IMR-90 (cell line): ENCODE measurements at regions not wholly inside any gene's neighbourhood (a gene's known extent, or its start where the extent isn't known, plus 50 kb on each side); places are given as distances from the start of the nearest gene placed in this dataset.

Experiments used
- ATAC-seq: fragments of 200-7000 bp; cut with Tn5 transposase; 2 replicates; pipeline ENCODE4 v1.9.1; 2020; ENCODE audit warnings: low read depth, mild to moderate bottlenecking, moderate library complexity
- BruUV-seq: library from RNA; stranded (reverse); fragments of 400-500 nt; replicated peaks from 2 replicates; lab custom pipeline; 2021; lab: Mats Ljungman, UMichigan
- CTCF ChIA-PET: fragments of 300-600 bp; formaldehyde crosslinking; extraction: SDS; loops from one replicate; lab custom pipeline; 2021; ENCODE audit warnings: antibody characterized with exemption; lab: Yijun Ruan, JAX
- POLR2A ChIA-PET: fragments of 300-600 bp; sonication (Branson Sonifier 250); formaldehyde crosslinking; loops from one replicate; lab custom pipeline; 2022; ENCODE audit warnings: antibody characterized with exemption; ENCODE audit not compliant: unreplicated experiment; lab: Charles Lee
- DNase-seq: peaks from one replicate; pipeline ENCODE4 v3.0.0; 2013
- H2AFZ ChIP-seq: replicated peaks from 2 replicates; pipeline ENCODE3; 2013; ENCODE audit warnings: low read length, mild to moderate bottlenecking; ENCODE audit not compliant: poor library complexity
- H2AK5ac ChIP-seq: 2 replicates; pipeline ENCODE4 v1.6.1; 2013; ENCODE audit warnings: low read depth, low read length, inconsistent platforms
- H2AK9ac ChIP-seq: replicated peaks from 2 replicates; pipeline ENCODE3; 2013; ENCODE audit warnings: mild to moderate bottlenecking, low read depth, low read length, moderate library complexity; ENCODE audit not compliant: poor library complexity
- H2BK120ac ChIP-seq: 2 replicates; pipeline ENCODE4 v1.6.1; 2013; ENCODE audit warnings: low read depth, low read length, inconsistent platforms
- H2BK15ac ChIP-seq: 3 replicates; pipeline ENCODE4 v1.6.1; 2013; ENCODE audit warnings: low read depth, low read length, inconsistent platforms
- H2BK20ac ChIP-seq: 2 replicates; pipeline ENCODE4 v1.6.1; 2013; ENCODE audit warnings: low read depth, mild to moderate bottlenecking, inconsistent platforms, low read length, moderate library complexity
- H2BK5ac ChIP-seq: 2 replicates; pipeline ENCODE4 v1.6.1; 2013; ENCODE audit warnings: mild to moderate bottlenecking, low read depth, low read length, inconsistent platforms; ENCODE audit not compliant: poor library complexity, severe bottlenecking
- H3K14ac ChIP-seq: replicated peaks from 2 replicates; pipeline ENCODE4 v1.6.1; 2013; ENCODE audit warnings: low read depth, low read length, inconsistent platforms
- H3K18ac ChIP-seq: 2 replicates; pipeline ENCODE4 v1.6.1; 2013; ENCODE audit warnings: low read depth, low read length, control low read depth
- H3K23ac ChIP-seq: 2 replicates; pipeline ENCODE4 v1.6.1; 2013; ENCODE audit warnings: low read depth, low read length, inconsistent platforms
- H3K27ac ChIP-seq: 2 replicates; pipeline ENCODE4 v1.5.1; 2013; ENCODE audit warnings: mild to moderate bottlenecking, control low read depth, low read length; ENCODE audit not compliant: insufficient read depth
- H3K27me3 ChIP-seq: 2 replicates; pipeline ENCODE4 v1.6.1; 2013; ENCODE audit warnings: low read length; ENCODE audit not compliant: control insufficient read depth, insufficient read depth
- H3K36me3 ChIP-seq: 2 replicates; pipeline ENCODE4 v1.6.1; 2013; ENCODE audit warnings: low read length, mixed read lengths; ENCODE audit not compliant: control insufficient read depth, insufficient read depth
- H3K4ac ChIP-seq: 2 replicates; pipeline ENCODE4 v1.6.1; 2013; ENCODE audit warnings: low read depth, low read length, inconsistent platforms
- H3K4me1 ChIP-seq: 2 replicates; pipeline ENCODE4 v1.6.1; 2013; ENCODE audit warnings: low read length, mixed read lengths; ENCODE audit not compliant: control insufficient read depth, insufficient read depth
- H3K4me2 ChIP-seq: 2 replicates; pipeline ENCODE4 v1.6.1; 2013; ENCODE audit warnings: low read depth, mild to moderate bottlenecking, control low read depth, low read length, moderate library complexity
- H3K4me3 ChIP-seq: 2 replicates; pipeline ENCODE4 v1.5.1; 2013; ENCODE audit warnings: low read depth, mild to moderate bottlenecking, control low read depth, low read length, moderate library complexity; ENCODE audit not compliant: insufficient read depth
- H3K56ac ChIP-seq: 2 replicates; pipeline ENCODE4 v1.6.1; 2013; ENCODE audit warnings: low read length, inconsistent platforms; ENCODE audit not compliant: insufficient read depth; ENCODE audit errors: extremely low read depth
- H3K79me1 ChIP-seq, 2 experiments: 2 replicates each; pipeline ENCODE4 v1.6.1; 2013; ENCODE audit warnings: low read length in 2 of 2, inconsistent platforms in 1 of 2, low read depth in 1 of 2
- H3K9ac ChIP-seq: 2 replicates; pipeline ENCODE4 v1.6.1; 2013; ENCODE audit warnings: low read depth, low read length, control low read depth
- H3K9me1 ChIP-seq: 2 replicates; pipeline ENCODE4 v1.6.1; 2013; ENCODE audit warnings: low read length, inconsistent platforms; ENCODE audit not compliant: insufficient read depth
- H3K9me3 ChIP-seq: 2 replicates; pipeline ENCODE4 v1.6.1; 2013; ENCODE audit warnings: low read length; ENCODE audit not compliant: control insufficient read depth, insufficient read depth
- H4K20me1 ChIP-seq: 2 replicates; pipeline ENCODE4 v1.6.1; 2013; ENCODE audit warnings: low read length, inconsistent platforms; ENCODE audit not compliant: insufficient read depth
- H4K5ac ChIP-seq: 2 replicates; pipeline ENCODE4 v1.6.1; 2013; ENCODE audit warnings: mild to moderate bottlenecking, low read depth, low read length, control low read depth
- H4K8ac ChIP-seq, 2 experiments: 2 replicates each; pipeline ENCODE4 v1.6.1; 2013; ENCODE audit warnings: low read depth in 2 of 2, low read length in 2 of 2, control low read depth in 1 of 2, inconsistent platforms in 1 of 2
- H4K91ac ChIP-seq: 2 replicates; pipeline ENCODE4 v1.6.1; 2013; ENCODE audit warnings: low read depth, low read length, inconsistent platforms; ENCODE audit not compliant: insufficient read depth
- BHLHE40 ChIP-seq: fragments of 150-350 bp; IDR thresholded peaks from 2 replicates; pipeline ENCODE4 v1.6.1; 2016; ENCODE audit warnings: mild to moderate bottlenecking, low read depth, low read length
- CEBPB ChIP-seq: IDR thresholded peaks from 2 replicates; pipeline ENCODE4 v1.6.1; 2012; ENCODE audit warnings: low read depth, low read length, improper control_type of control experiment
- CHD1 ChIP-seq: IDR thresholded peaks from 2 replicates; pipeline ENCODE4 v1.6.1; 2012; ENCODE audit warnings: low read depth, low read length, improper control_type of control experiment
- FOS ChIP-seq: fragments of 150-350 bp; IDR thresholded peaks from 2 replicates; pipeline ENCODE4 v1.6.1; 2016; ENCODE audit warnings: low read depth, low read length
- MAFK ChIP-seq: IDR thresholded peaks from 2 replicates; pipeline ENCODE4 v1.6.1; 2012; ENCODE audit warnings: low read depth, low read length, improper control_type of control experiment
- MAZ ChIP-seq: IDR thresholded peaks from 2 replicates; pipeline ENCODE4 v1.6.1; 2012; ENCODE audit warnings: low read depth, mild to moderate bottlenecking, low read length, improper control_type of control experiment, moderate library complexity, borderline replicate concordance
- MXI1 ChIP-seq: IDR thresholded peaks from 2 replicates; pipeline ENCODE4 v1.6.1; 2012; ENCODE audit warnings: low read depth, mild to moderate bottlenecking, low read length, moderate library complexity, borderline replicate concordance
- NFE2L2 ChIP-seq: fragments of 150-350 bp; IDR thresholded peaks from 2 replicates; pipeline ENCODE4 v1.6.1; 2016; ENCODE audit warnings: low read depth, mild to moderate bottlenecking, low read length
- POLR2A ChIP-seq: IDR thresholded peaks from 2 replicates; pipeline ENCODE4 v1.6.1; 2012; ENCODE audit warnings: mild to moderate bottlenecking, low read depth, low read length
- RAD21 ChIP-seq: IDR thresholded peaks from 2 replicates; pipeline ENCODE4 v1.6.1; 2012; ENCODE audit warnings: low read length, improper control_type of control experiment
- RCOR1 ChIP-seq: IDR thresholded peaks from 2 replicates; pipeline ENCODE4 v1.6.1; 2012; ENCODE audit warnings: mild to moderate bottlenecking, low read length, improper control_type of control experiment; ENCODE audit not compliant: insufficient replicate concordance
- RFX5 ChIP-seq: IDR thresholded peaks from 2 replicates; pipeline ENCODE4 v1.8.0; 2012; ENCODE audit warnings: low read depth, mild to moderate bottlenecking, low read length, moderate library complexity
- SMC3 ChIP-seq: fragments of 150-350 bp; IDR thresholded peaks from 2 replicates; pipeline ENCODE4 v1.6.1; 2016; ENCODE audit warnings: low read depth, mild to moderate bottlenecking, antibody characterized with exemption, low read length, moderate library complexity
- WGBS, 2 experiments: methylation state at CpG; one replicate each; pipeline versions ENCODE4 v1.1.5 to v1.1.7; 2013; ENCODE audit warnings: missing lambda C conversion rate in 2 of 2; ENCODE audit not compliant: insufficient read length in 1 of 2; ENCODE audit errors: extremely low coverage in 2 of 2; 5-methylcytosine and 5-hydroxymethylcytosine counted together
- dilution Hi-C: fragments of 300-500 bp; cut with HindIII; formaldehyde crosslinking; loops from one replicate; pipeline ENCODE4 v1.14.3; 2018; ENCODE audit warnings: low sequenced_read_pairs; ENCODE audit not compliant: unreplicated experiment
- in situ Hi-C: fragments of 300-500 bp; cut with MboI; formaldehyde crosslinking; loops from 3 replicates; pipeline ENCODE4 v1.14.3; 2019; ENCODE audit warnings: low sequenced_read_pairs, inconsistent platforms, mixed read lengths
- intact Hi-C: fragments of 100-400 bp; cut with micrococcal nuclease; formaldehyde crosslinking; loops from 2 replicates; pipeline ENCODE4 v1.10.0; 2022
- TF ChIP-seq, protein P1 (sequence below): fragments of 150-350 bp; IDR thresholded peaks from 2 replicates; pipeline ENCODE4 v1.6.1; 2017; ENCODE audit warnings: mild to moderate bottlenecking, antibody characterized with exemption, low read length, low read depth
- TF ChIP-seq, protein P2 (sequence below): fragments of 150-350 bp; IDR thresholded peaks from 2 replicates; pipeline ENCODE4 v1.6.1; 2016; ENCODE audit warnings: low read depth, mild to moderate bottlenecking, low read length, moderate library complexity, borderline replicate concordance
- TF ChIP-seq, protein P3 (sequence below): conservative IDR thresholded peaks from 2 replicates; pipeline ENCODE4 v1.5.1; 2012; ENCODE audit warnings: mild to moderate bottlenecking, low read depth, low read length, improper control_type of control experiment

- H2AK9ac ChIP-seq = no peak overlapping the region
- H3K36me3 ChIP-seq = no peaks in the 10 kb centered on the region
- H2BK120ac ChIP-seq = no peak overlapping the region
- no peak overlapping the region for H2BK20ac ChIP-seq
- no peaks in the 10 kb centered on the region for H3K27me3 ChIP-seq
- H2BK15ac ChIP-seq = no peak overlapping the region
- no peak overlapping the region for H4K5ac ChIP-seq
- H3K9me1 ChIP-seq = no peaks in the 10 kb centered on the region
- H3K23ac ChIP-seq = no peak overlapping the region
- no peak overlapping the region for H3K14ac ChIP-seq
- POLR2A ChIA-PET = no interaction called here
- DNase-seq (no peak), ATAC-seq (no peak)
- no peak overlapping the region for H3K4me3 ChIP-seq
- H3K9me3 ChIP-seq = no peaks in the 10 kb centered on the region
- in situ Hi-C loops (no loop called here), intact Hi-C loops (no loop called here), dilution Hi-C loops (no loop called here)
- no peak overlapping the region for H3K56ac ChIP-seq
- TF ChIP-seq MAFK (no peak), NFE2L2 (no peak), CEBPB (no peak), CHD1 (no peak), RFX5 (no peak), FOS (no peak), POLR2A (no peak), MAZ (no peak), MXI1 (no peak), BHLHE40 (no peak), RCOR1 (no peak), SMC3 (no peak), RAD21 (no peak)
- TF ChIP-seq, protein P1, sequence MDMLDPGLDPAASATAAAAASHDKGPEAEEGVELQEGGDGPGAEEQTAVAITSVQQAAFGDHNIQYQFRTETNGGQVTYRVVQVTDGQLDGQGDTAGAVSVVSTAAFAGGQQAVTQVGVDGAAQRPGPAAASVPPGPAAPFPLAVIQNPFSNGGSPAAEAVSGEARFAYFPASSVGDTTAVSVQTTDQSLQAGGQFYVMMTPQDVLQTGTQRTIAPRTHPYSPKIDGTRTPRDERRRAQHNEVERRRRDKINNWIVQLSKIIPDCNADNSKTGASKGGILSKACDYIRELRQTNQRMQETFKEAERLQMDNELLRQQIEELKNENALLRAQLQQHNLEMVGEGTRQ = no peak
- TF ChIP-seq, protein P2, sequence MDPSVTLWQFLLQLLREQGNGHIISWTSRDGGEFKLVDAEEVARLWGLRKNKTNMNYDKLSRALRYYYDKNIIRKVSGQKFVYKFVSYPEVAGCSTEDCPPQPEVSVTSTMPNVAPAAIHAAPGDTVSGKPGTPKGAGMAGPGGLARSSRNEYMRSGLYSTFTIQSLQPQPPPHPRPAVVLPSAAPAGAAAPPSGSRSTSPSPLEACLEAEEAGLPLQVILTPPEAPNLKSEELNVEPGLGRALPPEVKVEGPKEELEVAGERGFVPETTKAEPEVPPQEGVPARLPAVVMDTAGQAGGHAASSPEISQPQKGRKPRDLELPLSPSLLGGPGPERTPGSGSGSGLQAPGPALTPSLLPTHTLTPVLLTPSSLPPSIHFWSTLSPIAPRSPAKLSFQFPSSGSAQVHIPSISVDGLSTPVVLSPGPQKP = no peak
- TF ChIP-seq, protein P3, sequence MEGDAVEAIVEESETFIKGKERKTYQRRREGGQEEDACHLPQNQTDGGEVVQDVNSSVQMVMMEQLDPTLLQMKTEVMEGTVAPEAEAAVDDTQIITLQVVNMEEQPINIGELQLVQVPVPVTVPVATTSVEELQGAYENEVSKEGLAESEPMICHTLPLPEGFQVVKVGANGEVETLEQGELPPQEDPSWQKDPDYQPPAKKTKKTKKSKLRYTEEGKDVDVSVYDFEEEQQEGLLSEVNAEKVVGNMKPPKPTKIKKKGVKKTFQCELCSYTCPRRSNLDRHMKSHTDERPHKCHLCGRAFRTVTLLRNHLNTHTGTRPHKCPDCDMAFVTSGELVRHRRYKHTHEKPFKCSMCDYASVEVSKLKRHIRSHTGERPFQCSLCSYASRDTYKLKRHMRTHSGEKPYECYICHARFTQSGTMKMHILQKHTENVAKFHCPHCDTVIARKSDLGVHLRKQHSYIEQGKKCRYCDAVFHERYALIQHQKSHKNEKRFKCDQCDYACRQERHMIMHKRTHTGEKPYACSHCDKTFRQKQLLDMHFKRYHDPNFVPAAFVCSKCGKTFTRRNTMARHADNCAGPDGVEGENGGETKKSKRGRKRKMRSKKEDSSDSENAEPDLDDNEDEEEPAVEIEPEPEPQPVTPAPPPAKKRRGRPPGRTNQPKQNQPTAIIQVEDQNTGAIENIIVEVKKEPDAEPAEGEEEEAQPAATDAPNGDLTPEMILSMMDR = no peak
- no peak overlapping the region for H2AK5ac ChIP-seq
- H3K9ac ChIP-seq = no peak overlapping the region
- BruUV-seq = no TSS peak
- H4K8ac ChIP-seq = no peak overlapping the region
- no peak overlapping the region for H3K18ac ChIP-seq
- CTCF ChIA-PET = no interaction called here
- H4K20me1 ChIP-seq = no peaks in the 10 kb centered on the region
- H3K4ac ChIP-seq = no peak overlapping the region
- H3K27ac ChIP-seq = no peak overlapping the region
- no peak overlapping the region for H2BK5ac ChIP-seq
- no peak overlapping the region for H3K4me2 ChIP-seq
- H2AFZ ChIP-seq = no peak overlapping the region
- H3K4me1 ChIP-seq = no peaks in the 10 kb centered on the region
- WGBS, 2 experiments = no CpG with 5 or more reads among the region's 2 CpGs
- H4K91ac ChIP-seq = no peak overlapping the region
- H3K79me1 ChIP-seq = no peaks in the 10 kb centered on the region
These were observed 92.7 kb upstream of the LRRC7 start for GRCh38 chr1:69475021-69475420.
